ENCODE measurements at regions not wholly inside any gene's neighbourhood (a gene's known extent, or its start where the extent isn't known, plus 50 kb on each side); places are given as distances from the start of the nearest gene placed in this dataset.

DNA sequence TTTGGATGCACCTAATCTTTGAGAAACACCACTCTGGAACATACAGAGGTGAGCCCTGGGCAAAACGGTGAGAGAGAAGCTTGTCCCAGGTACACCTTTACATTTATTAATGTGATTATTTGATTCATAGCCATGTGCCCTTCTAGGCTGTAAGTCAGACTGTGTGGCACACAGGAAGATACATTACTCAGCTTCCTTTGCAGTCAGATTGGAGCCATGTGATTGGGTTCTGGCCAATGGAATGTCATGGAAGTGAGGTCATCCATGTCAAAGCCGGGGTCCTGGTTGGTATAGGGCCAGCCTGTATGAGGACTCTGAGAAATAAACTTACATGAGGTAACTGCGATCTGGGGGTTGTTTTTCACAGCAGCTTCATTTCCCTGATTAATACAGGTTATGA, 106.8 kb upstream of the CD180 start:
- no peak; the same call in 1 of the 2 replicates for TF ChIP-seq GABPA (IDR thresholded peaks at IDR 0.05; ENCODE audit: low read depth)
- TF ChIP-seq, protein P1, sequence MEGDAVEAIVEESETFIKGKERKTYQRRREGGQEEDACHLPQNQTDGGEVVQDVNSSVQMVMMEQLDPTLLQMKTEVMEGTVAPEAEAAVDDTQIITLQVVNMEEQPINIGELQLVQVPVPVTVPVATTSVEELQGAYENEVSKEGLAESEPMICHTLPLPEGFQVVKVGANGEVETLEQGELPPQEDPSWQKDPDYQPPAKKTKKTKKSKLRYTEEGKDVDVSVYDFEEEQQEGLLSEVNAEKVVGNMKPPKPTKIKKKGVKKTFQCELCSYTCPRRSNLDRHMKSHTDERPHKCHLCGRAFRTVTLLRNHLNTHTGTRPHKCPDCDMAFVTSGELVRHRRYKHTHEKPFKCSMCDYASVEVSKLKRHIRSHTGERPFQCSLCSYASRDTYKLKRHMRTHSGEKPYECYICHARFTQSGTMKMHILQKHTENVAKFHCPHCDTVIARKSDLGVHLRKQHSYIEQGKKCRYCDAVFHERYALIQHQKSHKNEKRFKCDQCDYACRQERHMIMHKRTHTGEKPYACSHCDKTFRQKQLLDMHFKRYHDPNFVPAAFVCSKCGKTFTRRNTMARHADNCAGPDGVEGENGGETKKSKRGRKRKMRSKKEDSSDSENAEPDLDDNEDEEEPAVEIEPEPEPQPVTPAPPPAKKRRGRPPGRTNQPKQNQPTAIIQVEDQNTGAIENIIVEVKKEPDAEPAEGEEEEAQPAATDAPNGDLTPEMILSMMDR (IDR thresholded peaks at IDR 0.05): no peak
- TF ChIP-seq RAD21 (IDR thresholded peaks at IDR 0.05; ENCODE audit: low read length): no peak
- no peak for TF ChIP-seq MXI1 (IDR thresholded peaks at IDR 0.05; ENCODE audit: low read depth, low read length)
- TF ChIP-seq POLR2AphosphoS5 (IDR thresholded peaks at IDR 0.05; ENCODE audit: low read depth, low read length): no peak
- TF ChIP-seq, protein P2, sequence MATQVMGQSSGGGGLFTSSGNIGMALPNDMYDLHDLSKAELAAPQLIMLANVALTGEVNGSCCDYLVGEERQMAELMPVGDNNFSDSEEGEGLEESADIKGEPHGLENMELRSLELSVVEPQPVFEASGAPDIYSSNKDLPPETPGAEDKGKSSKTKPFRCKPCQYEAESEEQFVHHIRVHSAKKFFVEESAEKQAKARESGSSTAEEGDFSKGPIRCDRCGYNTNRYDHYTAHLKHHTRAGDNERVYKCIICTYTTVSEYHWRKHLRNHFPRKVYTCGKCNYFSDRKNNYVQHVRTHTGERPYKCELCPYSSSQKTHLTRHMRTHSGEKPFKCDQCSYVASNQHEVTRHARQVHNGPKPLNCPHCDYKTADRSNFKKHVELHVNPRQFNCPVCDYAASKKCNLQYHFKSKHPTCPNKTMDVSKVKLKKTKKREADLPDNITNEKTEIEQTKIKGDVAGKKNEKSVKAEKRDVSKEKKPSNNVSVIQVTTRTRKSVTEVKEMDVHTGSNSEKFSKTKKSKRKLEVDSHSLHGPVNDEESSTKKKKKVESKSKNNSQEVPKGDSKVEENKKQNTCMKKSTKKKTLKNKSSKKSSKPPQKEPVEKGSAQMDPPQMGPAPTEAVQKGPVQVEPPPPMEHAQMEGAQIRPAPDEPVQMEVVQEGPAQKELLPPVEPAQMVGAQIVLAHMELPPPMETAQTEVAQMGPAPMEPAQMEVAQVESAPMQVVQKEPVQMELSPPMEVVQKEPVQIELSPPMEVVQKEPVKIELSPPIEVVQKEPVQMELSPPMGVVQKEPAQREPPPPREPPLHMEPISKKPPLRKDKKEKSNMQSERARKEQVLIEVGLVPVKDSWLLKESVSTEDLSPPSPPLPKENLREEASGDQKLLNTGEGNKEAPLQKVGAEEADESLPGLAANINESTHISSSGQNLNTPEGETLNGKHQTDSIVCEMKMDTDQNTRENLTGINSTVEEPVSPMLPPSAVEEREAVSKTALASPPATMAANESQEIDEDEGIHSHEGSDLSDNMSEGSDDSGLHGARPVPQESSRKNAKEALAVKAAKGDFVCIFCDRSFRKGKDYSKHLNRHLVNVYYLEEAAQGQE (IDR thresholded peaks at IDR 0.05; ENCODE audit: low read depth, low read length): no peak
- TF ChIP-seq EP300 (IDR thresholded peaks at IDR 0.05; ENCODE audit: borderline replicate concordance in 1 of 2, low read depth in 1 of 2, low read length in 1 of 2): peak in 1 of 2 experiments; percentile 26; a peak in 1 of 4 replicates
- peak; percentile 58 for TF ChIP-seq TCF12 (IDR thresholded peaks at IDR 0.05)
- TF ChIP-seq ZBTB33 (IDR thresholded peaks at IDR 0.05; ENCODE audit: borderline replicate concordance, low read depth): no peak
- peak; percentile 25; the same call in 1 of the 2 replicates for TF ChIP-seq FOSL2 (IDR thresholded peaks at IDR 0.05; ENCODE audit: borderline replicate concordance, low read depth)
- TF ChIP-seq CHD2 (IDR thresholded peaks at IDR 0.05; ENCODE audit: low read length, partially characterized antibody): no peak
- TF ChIP-seq TAF1 (IDR thresholded peaks at IDR 0.05; ENCODE audit: borderline replicate concordance, low read depth, low read length): no peak
- TF ChIP-seq SIN3A (IDR thresholded peaks at IDR 0.05; ENCODE audit: borderline replicate concordance, low read depth, low read length): no peak
- TF ChIP-seq FOXJ3 (CRISPR knock-in tag; IDR thresholded peaks at IDR 0.05): no peak
